Tibial artery (tissue), 4 donors: ENCODE measurements at regions not wholly inside any gene's neighbourhood (a gene's known extent, or its start where the extent isn't known, plus 50 kb on each side); places are given as distances from the start of the nearest gene placed in this dataset.

Experiments
- DNase-seq, 2 donors: peaks; one replicate each; pipeline ENCODE4 v3.0.0-alpha.2; 2019
- H3K27ac ChIP-seq, 2 donors: fragments of 200-600 bp; sonication (generic) in 1 of 2; 1 replicate in 1 of 2; 2 replicates in 1 of 2; pipeline ENCODE4 v1.5.1; 2018 to 2019; ENCODE audit warnings: mild to moderate bottlenecking in 1 of 2
- H3K27me3 ChIP-seq, 2 donors: fragments of 200-600 bp; sonication (generic) in 1 of 2; one replicate each; pipeline versions ENCODE4 v1.5.1 to v1.6.0; 2016 to 2019
- H3K36me3 ChIP-seq, 3 donors: fragments of 200-600 bp; sonication (generic) in 2 of 3; one replicate each; pipeline ENCODE4 v1.5.1; 2016 to 2019; ENCODE audit warnings: mild to moderate bottlenecking in 2 of 3
- H3K4me1 ChIP-seq, 4 donors: fragments of 200-600 bp; sonication (generic) in 2 of 4; 1 replicate in 3 of 4; 2 replicates in 1 of 4; pipeline ENCODE4 v1.5.1; 2016 to 2019
- H3K4me3 ChIP-seq, 2 donors: fragments of 200-600 bp; sonication (generic) in 1 of 2; 1 replicate in 1 of 2; 2 replicates in 1 of 2; pipeline ENCODE4 v1.5.1; 2018 to 2019; ENCODE audit warnings: mild to moderate bottlenecking in 2 of 2
- H3K9me3 ChIP-seq, 3 donors: fragments of 200-600 bp; sonication (generic) in 1 of 3; one replicate each; pipeline ENCODE4 v1.5.1; 2016 to 2019
- intact Hi-C: fragments of 100-400 bp; cut with DNase I; formaldehyde crosslinking; loops from one replicate; pipeline ENCODE4 v1.15.0; 2023; ENCODE audit warnings: low total_unique reads
- TF ChIP-seq, protein P1 (sequence below), 2 experiments: fragments of 200-600 bp in 1 of 2; fragments of 450-650 bp in 1 of 2; IDR thresholded peaks; one replicate each; pipeline ENCODE4 v1.5.1; 2017 to 2019; ENCODE audit warnings: antibody characterized with exemption in 2 of 2, mild to moderate bottlenecking in 1 of 2, moderate library complexity in 1 of 2

DNA sequence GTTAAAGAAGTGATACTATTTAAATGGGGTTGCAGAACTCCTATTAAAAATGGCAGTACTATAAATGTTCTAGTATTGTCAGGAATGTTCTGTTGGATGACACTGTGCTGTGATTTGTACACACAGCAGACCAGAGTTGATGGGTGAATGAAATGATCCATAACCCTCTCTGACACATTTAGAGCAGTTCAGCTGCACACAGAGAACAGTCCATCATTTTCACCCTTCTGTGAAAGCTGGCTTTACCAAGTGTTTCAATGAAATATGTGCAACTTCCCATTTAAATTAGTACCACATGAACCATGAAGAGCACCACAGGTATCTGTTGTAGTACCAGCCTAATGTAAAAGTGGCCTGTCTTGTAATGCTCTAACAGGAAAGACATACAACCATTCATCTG is 981.4 kb downstream of the TMEM182 start:
- Histone ChIP-seq H3K27me3 (no peaks in the 10 kb centered on the region), H3K36me3 (no peaks in the 10 kb centered on the region), H3K4me1 (no peaks in the 10 kb centered on the region), H3K9me3 (no peaks in the 10 kb centered on the region), H3K27ac (no peak overlapping the region), H3K4me3 (no peak overlapping the region)
- DNase-seq: no peak
- intact Hi-C loops: no loop called here
- TF ChIP-seq, protein P1, sequence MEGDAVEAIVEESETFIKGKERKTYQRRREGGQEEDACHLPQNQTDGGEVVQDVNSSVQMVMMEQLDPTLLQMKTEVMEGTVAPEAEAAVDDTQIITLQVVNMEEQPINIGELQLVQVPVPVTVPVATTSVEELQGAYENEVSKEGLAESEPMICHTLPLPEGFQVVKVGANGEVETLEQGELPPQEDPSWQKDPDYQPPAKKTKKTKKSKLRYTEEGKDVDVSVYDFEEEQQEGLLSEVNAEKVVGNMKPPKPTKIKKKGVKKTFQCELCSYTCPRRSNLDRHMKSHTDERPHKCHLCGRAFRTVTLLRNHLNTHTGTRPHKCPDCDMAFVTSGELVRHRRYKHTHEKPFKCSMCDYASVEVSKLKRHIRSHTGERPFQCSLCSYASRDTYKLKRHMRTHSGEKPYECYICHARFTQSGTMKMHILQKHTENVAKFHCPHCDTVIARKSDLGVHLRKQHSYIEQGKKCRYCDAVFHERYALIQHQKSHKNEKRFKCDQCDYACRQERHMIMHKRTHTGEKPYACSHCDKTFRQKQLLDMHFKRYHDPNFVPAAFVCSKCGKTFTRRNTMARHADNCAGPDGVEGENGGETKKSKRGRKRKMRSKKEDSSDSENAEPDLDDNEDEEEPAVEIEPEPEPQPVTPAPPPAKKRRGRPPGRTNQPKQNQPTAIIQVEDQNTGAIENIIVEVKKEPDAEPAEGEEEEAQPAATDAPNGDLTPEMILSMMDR (IDR thresholded peaks at IDR 0.05): no peak

DNA sequence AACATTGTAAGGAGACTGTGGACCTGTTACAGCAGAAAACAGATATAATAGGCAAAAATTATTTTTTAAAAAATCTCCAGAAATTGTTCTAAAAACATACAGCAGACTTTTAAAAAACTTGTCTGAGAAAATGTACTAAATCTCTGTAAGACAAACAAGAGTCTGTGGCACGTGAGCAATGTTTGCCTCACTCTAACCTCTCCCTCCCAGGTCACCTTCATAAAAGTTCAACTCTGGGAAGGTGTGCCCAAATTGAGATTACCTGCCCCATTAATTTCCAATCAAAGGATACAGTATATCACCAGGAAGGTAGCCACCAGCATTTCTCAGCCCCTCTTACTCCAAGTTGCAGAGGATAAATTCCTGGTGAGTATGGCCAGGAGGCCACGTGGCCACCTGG is 992.7 kb downstream of the TMEM182 start:
- Histone ChIP-seq H3K4me3 (no peak overlapping the region), H3K27me3 (no peaks in the 10 kb centered on the region), H3K9me3 (no peaks in the 10 kb centered on the region), H3K4me1 (no peaks in the 10 kb centered on the region), H3K36me3 (no peaks in the 10 kb centered on the region), H3K27ac (no peak overlapping the region)
- intact Hi-C loops: no loop called here
- TF ChIP-seq, protein P1 (IDR thresholded peaks at IDR 0.05): no peak
- DNase-seq: no peak

DNA sequence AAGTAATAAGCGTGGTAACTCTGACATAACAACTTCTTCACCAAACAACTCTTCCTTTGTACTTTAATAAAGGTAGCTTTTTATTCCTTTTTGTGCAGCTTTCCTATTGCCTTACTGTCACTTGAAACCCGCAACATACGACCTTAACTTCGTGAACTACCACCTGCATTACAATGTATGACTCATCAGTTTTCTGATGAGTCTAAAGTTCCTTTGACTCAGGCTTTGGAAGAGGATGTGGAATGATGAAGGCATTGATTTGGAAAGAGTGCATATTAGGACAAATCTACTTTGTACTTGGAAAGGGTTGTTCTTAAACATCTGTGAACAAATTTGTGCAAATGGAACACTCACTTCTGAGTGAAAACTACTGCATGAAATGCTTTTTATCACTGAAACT is 1012.1 kb downstream of the TMEM182 start:
- Histone ChIP-seq H3K4me3 (no peak overlapping the region), H3K4me1 (no peaks in the 10 kb centered on the region), H3K27ac (no peak overlapping the region), H3K36me3 (no peaks in the 10 kb centered on the region), H3K27me3 (no peaks in the 10 kb centered on the region), H3K9me3 (no peaks in the 10 kb centered on the region)
- intact Hi-C loops: no loop called here
- TF ChIP-seq, protein P1 (IDR thresholded peaks at IDR 0.05): no peak
- DNase-seq: no peak

DNA sequence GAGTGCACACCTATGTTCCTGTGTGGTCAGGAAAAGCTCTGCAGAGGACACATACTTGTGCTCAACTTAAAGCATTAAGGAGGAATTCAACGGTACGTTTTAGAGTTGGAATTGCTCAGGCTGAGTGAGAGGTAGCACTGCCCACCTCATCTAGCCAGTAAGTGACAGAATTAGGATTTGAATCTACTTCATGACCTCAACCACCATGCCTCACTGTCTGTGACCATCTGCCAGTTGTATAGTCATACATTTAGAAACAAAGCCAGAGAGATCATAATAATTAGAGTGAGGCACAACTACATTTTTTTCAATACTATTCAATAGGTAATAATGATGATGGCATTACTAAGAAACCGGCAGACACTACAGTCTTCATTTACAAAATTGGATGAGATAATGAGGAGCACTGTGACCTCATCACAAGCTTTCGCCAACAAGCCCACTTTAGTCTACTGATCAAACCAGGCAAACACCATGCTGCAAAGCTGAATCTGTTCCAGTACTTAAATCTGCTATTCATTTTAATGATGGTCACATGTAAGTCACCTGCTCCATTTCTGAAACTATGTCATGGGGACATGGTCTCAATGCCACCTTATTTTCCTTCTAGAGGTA is 1018.4 kb downstream of the TMEM182 start:
- Histone ChIP-seq H3K27ac (no peak overlapping the region), H3K36me3 (no peaks in the 10 kb centered on the region), H3K4me1 (no peaks in the 10 kb centered on the region), H3K4me3 (no peak overlapping the region), H3K27me3 (no peaks in the 10 kb centered on the region), H3K9me3 (no peaks in the 10 kb centered on the region)
- DNase-seq: no peak
- intact Hi-C loops: no loop called here
- TF ChIP-seq, protein P1 (IDR thresholded peaks at IDR 0.05): no peak

DNA sequence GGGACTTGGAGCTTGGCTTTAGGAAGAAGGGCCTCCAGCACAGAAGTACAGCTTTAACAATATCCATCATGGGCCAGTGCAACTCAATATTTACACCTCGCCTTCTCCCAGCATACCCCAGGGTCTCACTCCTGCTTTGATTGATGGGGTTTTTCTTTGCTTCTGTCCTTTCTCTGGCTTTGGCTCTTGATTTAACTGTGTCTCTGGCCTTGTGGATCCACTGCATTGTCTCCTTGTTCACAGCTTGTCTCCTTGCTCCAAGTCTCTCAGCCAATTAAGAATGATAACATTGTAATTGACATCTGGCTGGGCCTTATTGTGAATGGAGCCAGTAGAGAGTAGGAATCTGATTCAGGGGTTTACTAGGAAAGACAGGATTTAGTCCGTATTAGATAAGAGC is 1019.5 kb downstream of the TMEM182 start:
- no peak for DNase-seq
- intact Hi-C loops: no loop called here
- Histone ChIP-seq H3K27ac (no peak overlapping the region), H3K27me3 (no peaks in the 10 kb centered on the region), H3K36me3 (no peaks in the 10 kb centered on the region), H3K4me3 (no peak overlapping the region), H3K4me1 (no peaks in the 10 kb centered on the region), H3K9me3 (no peaks in the 10 kb centered on the region)
- TF ChIP-seq, protein P1 (IDR thresholded peaks at IDR 0.05): no peak

DNA sequence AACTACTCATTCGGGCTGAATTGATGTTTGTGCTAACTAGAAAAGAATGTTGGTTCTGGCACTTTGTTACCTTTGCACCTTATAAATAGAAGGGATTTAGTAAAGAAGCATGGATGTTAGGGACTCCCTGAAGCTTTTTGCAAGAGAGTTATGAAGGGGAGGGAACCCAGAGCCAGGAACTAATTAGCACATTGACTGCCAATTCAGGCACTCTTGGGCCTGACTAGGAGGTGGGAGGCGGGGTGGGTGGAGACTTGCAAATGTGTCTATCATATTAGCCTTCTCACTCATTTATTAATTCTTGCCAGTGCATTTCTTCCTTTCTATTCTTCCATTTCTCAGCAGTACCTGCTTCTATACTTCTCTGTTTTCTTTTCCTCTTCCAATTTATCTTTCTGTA is 1022.4 kb downstream of the TMEM182 start:
- Histone ChIP-seq H3K36me3 (no peaks in the 10 kb centered on the region), H3K9me3 (no peaks in the 10 kb centered on the region), H3K27ac (no peak overlapping the region), H3K4me3 (no peak overlapping the region), H3K27me3 (no peaks in the 10 kb centered on the region), H3K4me1 (peaks cover 0 to 4% (median 3%) of the 10 kb centered on the region in 4 donors)
- intact Hi-C loops: no loop called here
- DNase-seq: no peak
- TF ChIP-seq, protein P1 (IDR thresholded peaks at IDR 0.05): no peak
